ENCODE measurements at regions not wholly inside any gene's neighbourhood (a gene's known extent, or its start where the extent isn't known, plus 50 kb on each side); places are given as distances from the start of the nearest gene placed in this dataset.

DNA sequence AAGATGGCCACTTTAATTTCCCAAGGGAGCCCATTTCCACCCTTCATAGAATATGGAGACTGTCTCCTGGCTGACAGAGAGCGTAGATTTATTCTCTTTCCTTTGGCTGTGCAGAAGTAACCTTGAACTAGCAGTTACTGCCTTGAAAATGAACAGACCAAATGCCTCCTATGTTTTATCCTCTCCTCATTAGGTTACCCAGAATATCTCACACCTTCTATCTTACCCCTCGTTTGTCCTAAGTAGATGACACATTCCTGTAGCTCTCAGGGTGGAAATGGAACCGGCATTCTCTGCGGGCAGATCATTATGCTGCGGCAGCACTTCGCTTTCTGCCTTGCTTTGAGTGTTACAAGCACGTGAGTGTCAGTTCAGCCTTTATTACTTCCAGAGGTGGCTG is 336.5 kb downstream of the DCDC2C start:
- no peaks in the 10 kb centered on the region for H3K4me1 ChIP-seq
- H3K4me3 ChIP-seq: no peak overlapping the region
- peaks cover 5% of the 10 kb centered on the region for H3K9me3 ChIP-seq (replicated peaks)
- H3K27me3 ChIP-seq (ENCODE audit: low read depth): peaks cover 23% of the 10 kb centered on the region
- H3K36me3 ChIP-seq: no peaks in the 10 kb centered on the region
- intact Hi-C loops (cut with micrococcal nuclease): no loop called here
- TF ChIP-seq, protein P1, sequence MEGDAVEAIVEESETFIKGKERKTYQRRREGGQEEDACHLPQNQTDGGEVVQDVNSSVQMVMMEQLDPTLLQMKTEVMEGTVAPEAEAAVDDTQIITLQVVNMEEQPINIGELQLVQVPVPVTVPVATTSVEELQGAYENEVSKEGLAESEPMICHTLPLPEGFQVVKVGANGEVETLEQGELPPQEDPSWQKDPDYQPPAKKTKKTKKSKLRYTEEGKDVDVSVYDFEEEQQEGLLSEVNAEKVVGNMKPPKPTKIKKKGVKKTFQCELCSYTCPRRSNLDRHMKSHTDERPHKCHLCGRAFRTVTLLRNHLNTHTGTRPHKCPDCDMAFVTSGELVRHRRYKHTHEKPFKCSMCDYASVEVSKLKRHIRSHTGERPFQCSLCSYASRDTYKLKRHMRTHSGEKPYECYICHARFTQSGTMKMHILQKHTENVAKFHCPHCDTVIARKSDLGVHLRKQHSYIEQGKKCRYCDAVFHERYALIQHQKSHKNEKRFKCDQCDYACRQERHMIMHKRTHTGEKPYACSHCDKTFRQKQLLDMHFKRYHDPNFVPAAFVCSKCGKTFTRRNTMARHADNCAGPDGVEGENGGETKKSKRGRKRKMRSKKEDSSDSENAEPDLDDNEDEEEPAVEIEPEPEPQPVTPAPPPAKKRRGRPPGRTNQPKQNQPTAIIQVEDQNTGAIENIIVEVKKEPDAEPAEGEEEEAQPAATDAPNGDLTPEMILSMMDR (IDR thresholded peaks at IDR 0.05; ENCODE audit: borderline replicate concordance): no peak
- no peak for DNase-seq
- no peak overlapping the region for H3K27ac ChIP-seq (replicated peaks)

DNA sequence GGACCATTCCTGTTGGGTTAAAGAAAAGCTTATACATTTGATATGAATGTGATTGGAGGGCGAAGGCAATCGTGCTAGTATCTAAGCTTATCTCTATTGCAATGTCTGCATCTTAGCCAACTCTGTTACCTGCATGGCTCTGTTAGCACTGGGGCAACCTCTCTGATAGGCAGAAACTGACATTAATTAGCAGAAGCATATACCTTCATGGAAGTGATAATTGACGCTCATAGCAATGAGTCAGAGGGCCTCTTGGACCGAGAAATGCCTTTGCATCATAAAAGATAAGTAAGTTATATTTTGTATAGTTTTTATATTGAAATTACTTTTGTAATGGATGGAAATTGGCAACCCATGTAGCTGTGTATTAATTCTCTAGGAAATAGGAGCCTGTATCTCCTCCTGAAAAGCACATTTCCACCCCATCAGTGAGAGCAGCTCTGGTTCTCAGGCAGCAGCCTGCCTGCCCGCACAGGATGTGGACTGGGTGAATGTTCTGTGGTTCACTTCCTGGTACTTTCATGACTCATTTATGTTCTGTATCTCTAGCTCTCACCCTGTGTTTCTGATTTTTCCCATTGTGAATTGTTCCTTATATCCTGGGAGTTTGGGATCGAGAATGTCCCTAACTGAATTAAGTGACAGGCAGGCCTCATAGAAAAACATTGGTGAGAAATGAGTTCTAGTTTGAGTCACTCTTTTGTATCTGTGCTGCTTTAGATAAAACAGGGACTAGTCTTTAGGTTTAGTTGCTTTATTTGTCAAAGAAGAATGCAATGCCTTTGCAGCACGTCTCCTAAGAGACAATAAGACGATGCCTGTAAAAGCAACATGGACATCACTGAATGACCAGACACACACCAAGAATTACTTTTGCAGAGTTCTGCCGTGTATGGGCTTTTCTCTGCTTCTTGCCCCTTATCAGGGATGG is 344.9 kb downstream of the DCDC2C start:
- no peak for DNase-seq
- intact Hi-C loops (cut with micrococcal nuclease): no loop called here
- H3K36me3 ChIP-seq: no peaks in the 10 kb centered on the region
- no peaks in the 10 kb centered on the region for H3K4me1 ChIP-seq
- H3K9me3 ChIP-seq (replicated peaks): no peaks in the 10 kb centered on the region
- H3K27me3 ChIP-seq (ENCODE audit: low read depth): peaks cover 2% of the 10 kb centered on the region
- no peak overlapping the region for H3K27ac ChIP-seq (replicated peaks)
- TF ChIP-seq, protein P1 (IDR thresholded peaks at IDR 0.05; ENCODE audit: borderline replicate concordance): no peak
- H3K4me3 ChIP-seq: no peak overlapping the region

GRCh38 chr2:4049463-4049862 is 346.1 kb downstream of the DCDC2C start:
- no peaks in the 10 kb centered on the region for H3K4me1 ChIP-seq
- no peak overlapping the region for H3K4me3 ChIP-seq
- intact Hi-C loops (cut with micrococcal nuclease): no loop called here
- TF ChIP-seq, protein P1 (IDR thresholded peaks at IDR 0.05; ENCODE audit: borderline replicate concordance): no peak
- H3K27ac ChIP-seq (replicated peaks): no peak overlapping the region
- H3K27me3 ChIP-seq (ENCODE audit: low read depth): peaks cover 10% of the 10 kb centered on the region
- H3K36me3 ChIP-seq: no peaks in the 10 kb centered on the region
- DNase-seq: no peak
- H3K9me3 ChIP-seq (replicated peaks): no peaks in the 10 kb centered on the region

DNA sequence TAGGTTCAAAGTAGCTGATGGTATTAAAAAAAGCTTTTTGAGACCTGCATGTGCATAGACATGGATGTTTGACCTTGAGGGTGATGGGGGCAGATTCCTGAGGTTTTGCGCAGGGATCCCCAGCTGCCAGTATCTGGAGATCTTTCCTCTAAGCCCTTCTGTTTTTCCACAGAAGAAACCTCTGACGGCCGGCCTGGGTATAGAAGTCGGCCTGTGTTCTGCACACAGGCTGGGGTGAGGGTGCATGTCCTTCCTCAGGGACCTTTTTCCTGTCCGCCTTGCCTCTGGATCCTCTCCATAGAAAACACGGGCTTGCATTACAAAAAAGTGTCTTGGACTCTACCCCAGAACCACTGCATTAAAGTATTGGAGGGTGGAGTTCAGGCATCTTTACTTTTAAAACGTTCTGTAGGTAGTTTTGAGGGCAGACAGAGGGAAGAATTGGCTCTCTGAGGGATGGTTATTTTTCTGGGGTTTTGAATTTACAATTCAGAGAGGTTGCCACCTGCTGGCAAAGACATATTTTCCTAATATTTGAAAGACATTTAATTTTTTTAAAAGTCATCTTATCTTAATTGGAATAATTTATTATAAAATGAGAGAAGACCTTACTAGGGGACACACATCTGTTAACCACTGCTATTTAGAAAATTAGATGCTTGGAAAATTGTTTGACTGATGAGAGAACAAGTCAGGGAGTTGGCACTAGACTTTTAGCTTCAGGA is 350.6 kb downstream of the DCDC2C start:
- TF ChIP-seq, protein P1 (IDR thresholded peaks at IDR 0.05; ENCODE audit: borderline replicate concordance): no peak
- Histone ChIP-seq H3K4me3 (no peak overlapping the region), H3K4me1 (no peaks in the 10 kb centered on the region), H3K36me3 (no peaks in the 10 kb centered on the region), H3K9me3 (replicated peaks) (no peaks in the 10 kb centered on the region), H3K27me3 (ENCODE audit: low read depth) (peaks cover 29% of the 10 kb centered on the region), H3K27ac (replicated peaks) (no peak overlapping the region)
- no peak for DNase-seq
- intact Hi-C loops (cut with micrococcal nuclease): no loop called here

DNA sequence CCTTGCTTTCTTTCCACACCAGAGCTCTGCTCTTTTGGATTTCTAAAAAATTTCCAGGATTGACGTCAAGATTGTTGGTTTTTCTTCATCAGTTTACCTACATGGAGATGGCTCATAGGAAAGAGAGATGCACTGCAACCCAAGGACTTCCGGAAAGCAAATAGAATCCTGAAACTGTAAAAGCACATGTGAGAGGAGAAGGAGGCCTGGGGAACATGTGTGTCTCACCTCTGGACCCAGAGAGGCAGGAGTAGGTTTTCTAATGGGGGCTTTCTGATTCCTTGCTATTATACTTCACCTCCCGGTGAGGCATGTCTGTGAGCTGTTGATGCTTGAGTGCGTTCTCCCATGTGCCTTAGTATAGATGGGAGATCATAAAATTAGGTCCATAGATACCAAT is 362.8 kb downstream of the DCDC2C start:
- TF ChIP-seq, protein P1 (IDR thresholded peaks at IDR 0.05; ENCODE audit: borderline replicate concordance): no peak
- DNase-seq: no peak
- Histone ChIP-seq H3K4me1 (no peaks in the 10 kb centered on the region), H3K4me3 (no peak overlapping the region), H3K27ac (replicated peaks) (no peak overlapping the region), H3K36me3 (no peaks in the 10 kb centered on the region), H3K9me3 (replicated peaks) (no peaks in the 10 kb centered on the region), H3K27me3 (ENCODE audit: low read depth) (peaks cover 9% of the 10 kb centered on the region)
- intact Hi-C loops (cut with micrococcal nuclease): no loop called here

Data from left ventricle myocardium inferior (tissue), 1 donor.